ENCODE measurements at regions not wholly inside any gene's neighbourhood (a gene's known extent, or its start where the extent isn't known, plus 50 kb on each side); places are given as distances from the start of the nearest gene placed in this dataset.
"Not testable (repeated sequence)": the region's sequence is repeated elsewhere in the genome, so short reads cannot be mapped to it uniquely, and the experiment has no call there.

DNA sequence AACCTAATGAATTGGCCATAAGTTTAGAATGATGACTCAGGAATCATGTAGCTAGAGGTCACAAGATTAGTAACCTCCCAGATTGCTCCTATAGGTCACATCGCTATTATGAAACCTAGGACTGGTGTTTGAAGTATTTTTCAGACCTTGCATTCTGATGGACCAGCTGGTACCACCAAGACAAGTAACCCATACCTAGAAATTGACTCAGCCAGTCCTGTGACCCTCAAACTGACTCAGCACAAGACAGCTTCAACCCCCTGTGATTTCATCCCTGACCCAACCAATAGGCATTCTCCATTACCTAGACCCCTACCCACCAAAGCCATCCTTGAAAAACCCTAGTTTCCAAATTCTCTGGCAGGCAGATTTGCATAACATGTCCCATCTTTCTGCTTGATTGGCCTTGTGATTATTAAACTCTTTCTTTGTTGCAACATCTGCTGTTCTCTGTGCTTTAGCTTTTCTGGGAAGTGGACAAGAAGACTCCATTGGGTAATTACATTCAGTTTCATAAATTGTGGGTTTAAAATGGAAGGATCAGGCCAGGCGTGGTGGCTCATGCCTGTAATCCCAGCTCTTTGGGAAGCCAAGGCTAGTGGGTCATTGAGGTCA is 254.9 kb downstream of the IRS1 start:
- no peak overlapping the region for H3K9ac ChIP-seq
- no peak overlapping the region for H3K4me2 ChIP-seq (ENCODE audit: low read length)
- TF ChIP-seq, protein P1, sequence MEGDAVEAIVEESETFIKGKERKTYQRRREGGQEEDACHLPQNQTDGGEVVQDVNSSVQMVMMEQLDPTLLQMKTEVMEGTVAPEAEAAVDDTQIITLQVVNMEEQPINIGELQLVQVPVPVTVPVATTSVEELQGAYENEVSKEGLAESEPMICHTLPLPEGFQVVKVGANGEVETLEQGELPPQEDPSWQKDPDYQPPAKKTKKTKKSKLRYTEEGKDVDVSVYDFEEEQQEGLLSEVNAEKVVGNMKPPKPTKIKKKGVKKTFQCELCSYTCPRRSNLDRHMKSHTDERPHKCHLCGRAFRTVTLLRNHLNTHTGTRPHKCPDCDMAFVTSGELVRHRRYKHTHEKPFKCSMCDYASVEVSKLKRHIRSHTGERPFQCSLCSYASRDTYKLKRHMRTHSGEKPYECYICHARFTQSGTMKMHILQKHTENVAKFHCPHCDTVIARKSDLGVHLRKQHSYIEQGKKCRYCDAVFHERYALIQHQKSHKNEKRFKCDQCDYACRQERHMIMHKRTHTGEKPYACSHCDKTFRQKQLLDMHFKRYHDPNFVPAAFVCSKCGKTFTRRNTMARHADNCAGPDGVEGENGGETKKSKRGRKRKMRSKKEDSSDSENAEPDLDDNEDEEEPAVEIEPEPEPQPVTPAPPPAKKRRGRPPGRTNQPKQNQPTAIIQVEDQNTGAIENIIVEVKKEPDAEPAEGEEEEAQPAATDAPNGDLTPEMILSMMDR (IDR thresholded peaks at IDR 0.05), result no peak
- no peaks in the 10 kb centered on the region for H3K4me1 ChIP-seq
- no peaks in the 10 kb centered on the region for H3K36me3 ChIP-seq (ENCODE audit: control insufficient read depth, insufficient read depth, low read length)
- H3K79me2 ChIP-seq, result no peaks in the 10 kb centered on the region
- no peak overlapping the region for H3K4me3 ChIP-seq (ENCODE audit: low read depth, low read length)
- H3K9me3 ChIP-seq (ENCODE audit: control insufficient read depth, low read length), result no peaks in the 10 kb centered on the region
- no peak overlapping the region for H3K27ac ChIP-seq
- H3K27me3 ChIP-seq (ENCODE audit: control insufficient read depth, insufficient read depth, low read length), result no peaks in the 10 kb centered on the region
- H2AFZ ChIP-seq, result no peak overlapping the region

DNA sequence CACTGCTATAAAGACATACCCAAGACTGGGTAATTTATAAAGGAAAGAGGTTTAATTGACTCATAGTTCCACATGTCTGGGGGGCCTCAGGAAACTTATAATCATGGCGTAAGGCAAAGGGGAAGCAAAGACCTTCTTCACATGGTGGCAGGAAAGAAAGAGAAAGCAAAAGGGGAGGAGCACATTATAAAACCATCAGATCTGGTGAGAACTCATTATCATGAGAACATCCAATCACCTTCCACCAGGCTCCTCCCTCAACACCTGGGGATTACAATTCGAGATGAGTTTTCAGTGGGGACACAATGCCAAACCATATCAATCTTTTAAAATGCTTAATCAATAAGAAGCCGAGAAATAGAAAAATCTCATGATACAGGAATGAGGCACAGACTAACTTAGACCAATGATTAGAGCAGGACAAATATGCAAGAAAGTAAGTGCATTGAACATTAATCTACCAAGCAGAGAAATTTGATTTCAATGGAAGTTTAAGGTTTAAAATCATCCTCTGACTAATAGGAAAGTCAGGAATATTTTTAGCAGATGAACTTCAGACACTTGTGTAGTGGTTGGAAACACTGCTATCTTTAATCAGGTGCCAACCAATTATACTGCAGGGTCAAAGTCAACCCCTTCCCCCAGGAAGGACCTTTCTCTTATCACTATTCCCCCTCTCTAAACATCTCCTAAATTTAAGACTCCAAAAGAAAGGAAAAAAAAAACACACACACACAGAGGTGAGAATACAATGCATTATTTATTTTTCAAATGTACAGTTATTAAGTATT is 259.2 kb downstream of the IRS1 start:
- Histone ChIP-seq H2AFZ (no peak overlapping the region), H3K4me1 (no peaks in the 10 kb centered on the region), H3K79me2 (no peaks in the 10 kb centered on the region), H3K4me3 (ENCODE audit: low read depth, low read length) (no peak overlapping the region), H3K4me2 (ENCODE audit: low read length) (no peak overlapping the region), H3K27ac (no peak overlapping the region), H3K27me3 (ENCODE audit: control insufficient read depth, insufficient read depth, low read length) (no peaks in the 10 kb centered on the region), H3K9me3 (ENCODE audit: control insufficient read depth, low read length) (no peaks in the 10 kb centered on the region), H3K36me3 (ENCODE audit: control insufficient read depth, insufficient read depth, low read length) (no peaks in the 10 kb centered on the region), H3K9ac (no peak overlapping the region)
- TF ChIP-seq, protein P1 (IDR thresholded peaks at IDR 0.05), result no peak

DNA sequence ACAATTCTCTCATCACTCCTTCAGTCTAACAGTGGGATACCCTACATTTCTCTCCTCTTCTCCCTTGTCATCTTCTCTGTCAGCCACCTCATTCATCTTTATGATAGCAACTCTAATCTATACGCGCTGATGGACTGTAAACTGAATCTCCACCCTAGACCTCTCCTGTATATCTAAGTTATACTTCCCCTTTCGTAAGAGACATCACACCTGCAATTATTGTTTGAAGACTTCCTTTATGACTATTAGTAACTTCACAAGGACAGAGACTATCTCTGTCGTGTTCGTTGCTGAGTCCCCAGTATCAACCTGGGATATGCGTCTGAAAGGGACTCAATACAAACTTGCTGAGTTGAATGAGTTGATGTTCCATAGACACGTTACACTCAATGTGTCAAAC is 263.2 kb downstream of the IRS1 start:
- TF ChIP-seq, protein P1 (IDR thresholded peaks at IDR 0.05), result no peak
- Histone ChIP-seq H3K4me2 (ENCODE audit: low read length) (no peak overlapping the region), H3K9me3 (ENCODE audit: control insufficient read depth, low read length) (no peaks in the 10 kb centered on the region), H2AFZ (no peak overlapping the region), H3K36me3 (ENCODE audit: control insufficient read depth, insufficient read depth, low read length) (no peaks in the 10 kb centered on the region), H3K9ac (no peak overlapping the region), H3K27ac (no peak overlapping the region), H3K4me1 (no peaks in the 10 kb centered on the region), H3K4me3 (ENCODE audit: low read depth, low read length) (no peak overlapping the region), H3K27me3 (ENCODE audit: control insufficient read depth, insufficient read depth, low read length) (no peaks in the 10 kb centered on the region), H3K79me2 (no peaks in the 10 kb centered on the region)

DNA sequence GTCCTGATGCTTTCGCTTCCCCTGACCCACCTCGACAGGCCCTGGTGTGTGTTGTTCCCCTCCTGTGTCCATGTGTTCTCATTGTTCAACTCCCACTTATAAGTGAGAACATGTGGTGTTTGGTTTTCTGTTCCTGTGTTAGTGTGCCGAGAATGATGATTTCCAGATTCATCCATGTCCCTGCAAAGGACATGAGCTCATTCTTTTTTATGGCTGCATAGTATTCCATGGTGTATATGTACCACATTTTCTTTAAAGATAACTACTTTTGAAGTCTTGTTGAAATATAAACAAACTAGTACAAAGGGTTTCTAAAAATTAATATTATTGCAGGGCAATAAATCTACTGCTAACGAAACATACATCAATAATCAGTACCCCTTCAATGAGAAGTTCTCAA is 266.6 kb downstream of the IRS1 start:
- H3K36me3 ChIP-seq (ENCODE audit: control insufficient read depth, insufficient read depth, low read length); H3K9ac ChIP-seq; H3K9me3 ChIP-seq (ENCODE audit: control insufficient read depth, low read length); H3K4me1 ChIP-seq; H3K4me2 ChIP-seq (ENCODE audit: low read length); H3K79me2 ChIP-seq; H3K4me3 ChIP-seq (ENCODE audit: low read depth, low read length); H3K27ac ChIP-seq; H2AFZ ChIP-seq; H3K27me3 ChIP-seq (ENCODE audit: control insufficient read depth, insufficient read depth, low read length): not testable (repeated sequence)

DNA sequence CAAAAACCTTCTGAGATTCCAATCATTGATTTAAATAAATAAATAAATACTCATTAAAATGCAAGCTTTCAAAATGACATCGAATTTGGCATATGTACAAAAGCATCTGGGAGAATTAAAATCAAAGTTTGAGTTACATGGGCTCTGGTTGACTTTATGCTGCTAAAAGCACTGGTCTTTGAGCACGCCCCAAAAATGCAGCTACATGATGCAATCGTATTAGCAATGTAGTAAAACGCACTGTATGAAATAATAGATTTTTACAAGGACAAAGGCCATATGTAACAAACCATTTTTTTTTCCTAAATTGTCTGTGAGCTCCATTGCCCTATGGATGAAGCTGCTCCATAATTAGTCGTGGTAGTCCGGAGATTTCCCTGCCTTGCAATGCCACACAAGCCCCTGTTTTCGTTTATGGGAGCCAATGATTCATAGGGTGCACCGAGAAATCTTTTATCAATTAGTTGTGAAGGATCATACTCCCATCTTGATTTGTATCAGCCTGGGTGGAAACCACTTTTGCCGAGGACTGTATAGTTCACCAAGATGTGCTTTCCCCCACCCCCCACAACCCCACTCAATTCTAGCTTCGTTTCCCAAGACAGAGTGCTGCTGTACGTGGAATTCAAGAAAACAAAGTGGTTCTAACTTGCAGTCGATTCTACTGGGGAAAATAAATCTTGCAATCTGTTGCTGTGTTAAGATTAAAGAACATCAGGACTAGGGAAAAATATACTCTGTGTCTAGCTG is 268.4 kb downstream of the IRS1 start:
- Histone ChIP-seq H3K4me3 (ENCODE audit: low read depth, low read length) (no peak overlapping the region), H2AFZ (no peak overlapping the region), H3K27ac (no peak overlapping the region), H3K4me1 (no peaks in the 10 kb centered on the region), H3K9ac (no peak overlapping the region), H3K9me3 (ENCODE audit: control insufficient read depth, low read length) (no peaks in the 10 kb centered on the region), H3K36me3 (ENCODE audit: control insufficient read depth, insufficient read depth, low read length) (no peaks in the 10 kb centered on the region), H3K27me3 (ENCODE audit: control insufficient read depth, insufficient read depth, low read length) (no peaks in the 10 kb centered on the region), H3K79me2 (no peaks in the 10 kb centered on the region), H3K4me2 (ENCODE audit: low read length) (no peak overlapping the region)
- TF ChIP-seq, protein P1 (IDR thresholded peaks at IDR 0.05), result no peak
